Heart right ventricle (tissue), 16 donors: ENCODE measurements at regions not wholly inside any gene's neighbourhood (a gene's known extent, or its start where the extent isn't known, plus 50 kb on each side); places are given as distances from the start of the nearest gene placed in this dataset.
A peak's percentile ranks its signal among the peaks of the same experiment; 100 is the strongest.

Experiments used
- ATAC-seq, 8 donors: fragments of 200-7000 bp; cut with Tn5 transposase; one replicate each; pipeline ENCODE4 v1.9.1; 2020; ENCODE audit warnings: mild to moderate bottlenecking in 8 of 8, moderate library complexity in 8 of 8, moderate number of reproducible peaks in 1 of 8
- DNase-seq, 2 donors: peaks; one replicate each; pipeline ENCODE4 v3.0.0-alpha.2; 2020
- H3K27ac ChIP-seq, 10 donors: fragments of 200-600 bp; sonication (generic) in 2 of 10; one replicate each; pipeline versions ENCODE4 v1.5.0 to v1.8.0; 2020 to 2022; ENCODE audit warnings: mild to moderate bottlenecking in 3 of 10
- H3K27me3 ChIP-seq, 7 donors: fragments of 200-600 bp; one replicate each; pipeline ENCODE4 v1.8.0; 2021 to 2022; ENCODE audit warnings: mild to moderate bottlenecking in 2 of 7
- H3K36me3 ChIP-seq, 9 donors: fragments of 200-600 bp; sonication (generic) in 1 of 9; one replicate each; pipeline versions ENCODE4 v1.5.0 to v1.8.0; 2020 to 2022; ENCODE audit warnings: mild to moderate bottlenecking in 2 of 9
- H3K4me1 ChIP-seq, 9 donors: fragments of 200-600 bp; sonication (generic) in 1 of 9; one replicate each; pipeline versions ENCODE4 v1.5.0 to v1.8.0; 2020 to 2022; ENCODE audit warnings: mild to moderate bottlenecking in 4 of 9
- H3K4me3 ChIP-seq, 10 donors: fragments of 200-600 bp; sonication (generic) in 2 of 10; one replicate each; pipeline versions ENCODE4 v1.5.0 to v1.8.0; 2020 to 2022; ENCODE audit warnings: mild to moderate bottlenecking in 7 of 10, moderate library complexity in 2 of 10
- H3K9me3 ChIP-seq, 11 donors: fragments of 200-600 bp in 10 of 11; sonication (generic) in 2 of 11; one replicate each; pipeline versions ENCODE4 v1.5.0 to v1.8.0; 2013 to 2022; ENCODE audit warnings: mild to moderate bottlenecking in 2 of 11, control low read depth in 1 of 11, moderate library complexity in 1 of 11
- CTCF ChIP-seq, 9 donors: fragments of 200-600 bp; sonication (generic) in 2 of 9; IDR thresholded peaks; one replicate each; pipeline versions ENCODE4 v1.5.0 to v1.8.0; 2021 to 2022; ENCODE audit warnings: antibody characterized with exemption in 9 of 9, mild to moderate bottlenecking in 5 of 9, moderate library complexity in 1 of 9
- WGBS, 2 donors: extraction: QIAGEN DNeasy Blood & Tissue Kit; methylation state at CpG; one replicate each; pipeline ENCODE4 v1.1.7; 2013; ENCODE audit warnings: inconsistent platforms in 1 of 2; 5-methylcytosine and 5-hydroxymethylcytosine counted together
- intact Hi-C, 10 donors: fragments of 100-400 bp; cut with DNase I; formaldehyde crosslinking; loops; one replicate each; pipeline versions ENCODE4 v1.11.1 to v1.14.2; 2022
- donor health status: Arrhythmogenic right ventricular cardiomyopathy.
- donor health status: ischemic (EF 13 %, LVEDD 7.1; RV severe dilation, severe dysfunction).
- donor health status: healthy with polysubstance abuse.
- donor health status: DM: no; HTN: yes; CAD: no.
- donor health status: DM: no; HTN: no; CAD: no.
- donor health status: ischemic (EF 25% LVEDD 6.9; RV normal size, moderate dysfunction).
- donor health status: ischemic (EF 25% LVEDD 5.7; RV mildly dilated, moderate dysfunction).
- donor health status: healthy.
- donor health status: DM: yes; HTN: yes; CAD: no.
- donor health status: Ischemic cardiomyopathy.
- donor health status: ischemic (EF 35%, LVEDD 5.7; RV mildly dilated, moderate dysfunction).
- donor health status: nonischemic (EF 11% LVEDD 7.7; RV severe dilation, severe dysfunction).
- donor health status: DM: yes; HTN: yes; CAD: no.
- donor health status: PGD.
- donor health status: ischemic (EF 29% LVEDD 5.4; RV normal size, mild dysfunction).
- donor health status: nonischemic (EF 23%, LVEDD 6.1; RV moderate dilation, normal function).

- H3K4me3 ChIP-seq, result no peak overlapping the region
- peak overlapping the region in 2 of 10 donors; percentile 29 to 55 for H3K27ac ChIP-seq
- ATAC-seq (no peak), DNase-seq (no peak)
- peaks cover 0 to 42% (median 19%) of the 10 kb centered on the region in 9 donors for H3K4me1 ChIP-seq
- no peaks in the 10 kb centered on the region for H3K36me3 ChIP-seq
- H3K27me3 ChIP-seq, result no peaks in the 10 kb centered on the region
- WGBS, 2 donors, result 39 to 46% methylated on average over 1 of the region's 1 CpG
- TF ChIP-seq CTCF (IDR thresholded peaks at IDR 0.05), result no peak
- no peaks in the 10 kb centered on the region for H3K9me3 ChIP-seq
- intact Hi-C loops, result no loop called here
Observed at GRCh38 chr3:69490235-69490634, 104.3 kb upstream of the FRMD4B start.

- ATAC-seq, result no peak
- intact Hi-C loops, result no loop called here
- no peak for TF ChIP-seq CTCF (IDR thresholded peaks at IDR 0.05)
Observed at GRCh38 chr3:69488026-69488425, 102.1 kb upstream of the FRMD4B start.

GRCh38 chr3:69485489-69485888, 99.6 kb upstream of the FRMD4B start:
- no peak overlapping the region for H3K4me3 ChIP-seq
- H3K27ac ChIP-seq, result peak overlapping the region in 6 of 10 donors; percentile 17 to 74 (median 57)
- DNase-seq, result no peak
- H3K36me3 ChIP-seq, result no peaks in the 10 kb centered on the region
- H3K4me1 ChIP-seq, result peaks cover 0 to 31% (median 8%) of the 10 kb centered on the region in 9 donors
- WGBS, 2 donors, result 89 to 99% methylated on average over 4 of the region's 4 CpGs
- no peak for TF ChIP-seq CTCF (IDR thresholded peaks at IDR 0.05)
- H3K9me3 ChIP-seq, result no peaks in the 10 kb centered on the region
- peak in 4 of 8 donors; percentile 11 to 53 (median 14) for ATAC-seq
- H3K27me3 ChIP-seq, result no peaks in the 10 kb centered on the region
- intact Hi-C loops, result no loop called here

More at GRCh38 chr3:69488026-69488425, 102.1 kb upstream of the FRMD4B start:
- DNase-seq, result no peak
- no peaks in the 10 kb centered on the region for H3K9me3 ChIP-seq
- no peaks in the 10 kb centered on the region for H3K27me3 ChIP-seq
- peaks cover 0 to 40% (median 22%) of the 10 kb centered on the region in 9 donors for H3K4me1 ChIP-seq
- no peak overlapping the region for H3K4me3 ChIP-seq
- H3K27ac ChIP-seq, result no peak overlapping the region
- no peaks in the 10 kb centered on the region for H3K36me3 ChIP-seq

- intact Hi-C loops, result no loop called here
- no peak overlapping the region for H3K4me3 ChIP-seq
- H3K27ac ChIP-seq, result peak overlapping the region in 7 of 10 donors; percentile 16 to 74 (median 61)
- no peaks in the 10 kb centered on the region for H3K27me3 ChIP-seq
- no peak for TF ChIP-seq CTCF (IDR thresholded peaks at IDR 0.05)
- DNase-seq, result peak; percentile 73 to 79
- peaks cover 0 to 31% (median 8%) of the 10 kb centered on the region in 9 donors for H3K4me1 ChIP-seq
- ATAC-seq, result peak; percentile 94 to 99 (median 97)
- H3K36me3 ChIP-seq, result no peaks in the 10 kb centered on the region
- 42 to 50% methylated on average over 6 of the region's 6 CpGs for WGBS, 2 donors
- no peaks in the 10 kb centered on the region for H3K9me3 ChIP-seq
Observed at GRCh38 chr3:69484507-69485393, 98.9 kb upstream of the FRMD4B start.
